SK-N-MC (cell line): ENCODE measurements at regions not wholly inside any gene's neighbourhood (a gene's known extent, or its start where the extent isn't known, plus 50 kb on each side); places are given as distances from the start of the nearest gene placed in this dataset.

Experiments
- EZH2 ChIP-seq: fragments of 200-600 bp; sonication (generic); IDR thresholded peaks from one replicate; pipeline ENCODE4 v1.6.1; 2017; ENCODE audit warnings: antibody characterized with exemption
- POLR2AphosphoS5 ChIP-seq: IDR thresholded peaks from 2 replicates; pipeline ENCODE4 v1.6.1; 2012; ENCODE audit warnings: mild to moderate bottlenecking, low read depth, low read length, borderline replicate concordance

GRCh38 chr17:13812350-13812749 is 210.6 kb upstream of the HS3ST3A1 start:
- TF ChIP-seq POLR2AphosphoS5 (no peak), EZH2 (no peak)
